Natural killer cell (primary cell): ENCODE measurements at regions not wholly inside any gene's neighbourhood (a gene's known extent, or its start where the extent isn't known, plus 50 kb on each side); places are given as distances from the start of the nearest gene placed in this dataset.

ENCODE experiments used
- ATAC-seq, 3 donors: fragments of 150-1000 bp in 2 of 3; fragments of 200-7000 bp in 1 of 3; cut with Tn5 transposase; 1 replicate in 1 of 3; 2 replicates in 2 of 3; pipeline ENCODE4 v1.10.0; 2021; ENCODE audit warnings: mild to moderate bottlenecking in 2 of 3, moderate library complexity in 2 of 3
- DNase-seq, 2 donors: peaks; one replicate each; pipeline versions ENCODE4 v3.0.0 to v3.0.0-alpha.2; 2013 to 2021; ENCODE audit warnings: mixed read lengths in 1 of 2
- H3K27ac ChIP-seq: one replicate; pipeline ENCODE4 v1.5.1; 2013; ENCODE audit warnings: mild to moderate bottlenecking, low read length
- H3K27me3 ChIP-seq: one replicate; pipeline ENCODE4 v1.6.1; 2013; ENCODE audit warnings: low read length; ENCODE audit not compliant: control insufficient read depth, insufficient read depth
- H3K36me3 ChIP-seq: one replicate; pipeline ENCODE4 v1.6.1; 2013; ENCODE audit warnings: low read length; ENCODE audit not compliant: control insufficient read depth, insufficient read depth
- H3K4me1 ChIP-seq: one replicate; pipeline ENCODE4 v1.6.1; 2013; ENCODE audit warnings: low read length; ENCODE audit not compliant: control insufficient read depth, insufficient read depth
- H3K4me3 ChIP-seq: one replicate; pipeline ENCODE4 v1.5.1; 2013; ENCODE audit warnings: low read length
- H3K9me3 ChIP-seq: one replicate; pipeline ENCODE4 v1.6.1; 2013; ENCODE audit warnings: low read length; ENCODE audit not compliant: control insufficient read depth, insufficient read depth
- H3K27ac Mint-ChIP-seq, 2 donors: one replicate each; pipeline ENCODE4 v1.8.0; 2022; ENCODE audit warnings: mild to moderate bottlenecking in 2 of 2, mixed read lengths in 2 of 2, moderate library complexity in 1 of 2
- H3K27me3 Mint-ChIP-seq, 2 donors: one replicate each; pipeline ENCODE4 v1.8.0; 2022; ENCODE audit warnings: low read depth in 2 of 2, mixed read lengths in 2 of 2
- H3K36me3 Mint-ChIP-seq: one replicate; pipeline ENCODE4 v1.8.0; 2022; ENCODE audit warnings: mixed read lengths
- H3K4me1 Mint-ChIP-seq, 2 donors: one replicate each; pipeline ENCODE4 v1.8.0; 2022; ENCODE audit warnings: mixed read lengths in 2 of 2
- H3K4me3 Mint-ChIP-seq: one replicate; pipeline ENCODE4 v1.8.0; 2022; ENCODE audit warnings: mild to moderate bottlenecking, moderate library complexity, mixed read lengths
- H3K9me3 Mint-ChIP-seq, 2 donors: one replicate each; pipeline ENCODE4 v1.8.0; 2022; ENCODE audit warnings: mixed read lengths in 2 of 2
- whole genome bisulfite sequencing: methylation state at CpG from one replicate; pipeline ENCODE4 v1.1.7; 2013; ENCODE audit warnings: missing lambda C conversion rate; ENCODE audit not compliant: insufficient coverage; 5-methylcytosine and 5-hydroxymethylcytosine counted together
- intact Hi-C: fragments of 100-400 bp; cut with micrococcal nuclease; formaldehyde crosslinking; loops from one replicate; pipeline ENCODE4 v1.14.2; 2022
- TF ChIP-seq, protein P1 (sequence below): fragments of 200-600 bp; IDR thresholded peaks from one replicate; pipeline ENCODE4 v1.8.0; 2022; ENCODE audit warnings: antibody characterized with exemption

- TF ChIP-seq, protein P1, sequence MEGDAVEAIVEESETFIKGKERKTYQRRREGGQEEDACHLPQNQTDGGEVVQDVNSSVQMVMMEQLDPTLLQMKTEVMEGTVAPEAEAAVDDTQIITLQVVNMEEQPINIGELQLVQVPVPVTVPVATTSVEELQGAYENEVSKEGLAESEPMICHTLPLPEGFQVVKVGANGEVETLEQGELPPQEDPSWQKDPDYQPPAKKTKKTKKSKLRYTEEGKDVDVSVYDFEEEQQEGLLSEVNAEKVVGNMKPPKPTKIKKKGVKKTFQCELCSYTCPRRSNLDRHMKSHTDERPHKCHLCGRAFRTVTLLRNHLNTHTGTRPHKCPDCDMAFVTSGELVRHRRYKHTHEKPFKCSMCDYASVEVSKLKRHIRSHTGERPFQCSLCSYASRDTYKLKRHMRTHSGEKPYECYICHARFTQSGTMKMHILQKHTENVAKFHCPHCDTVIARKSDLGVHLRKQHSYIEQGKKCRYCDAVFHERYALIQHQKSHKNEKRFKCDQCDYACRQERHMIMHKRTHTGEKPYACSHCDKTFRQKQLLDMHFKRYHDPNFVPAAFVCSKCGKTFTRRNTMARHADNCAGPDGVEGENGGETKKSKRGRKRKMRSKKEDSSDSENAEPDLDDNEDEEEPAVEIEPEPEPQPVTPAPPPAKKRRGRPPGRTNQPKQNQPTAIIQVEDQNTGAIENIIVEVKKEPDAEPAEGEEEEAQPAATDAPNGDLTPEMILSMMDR = no peak
- no CpG with 5 or more reads among the region's 2 CpGs for WGBS
- H3K9me3 Mint-ChIP-seq = peaks cover 16 to 36% of the 10 kb centered on the region in 2 donors
- no peaks in the 10 kb centered on the region for H3K4me1 Mint-ChIP-seq
- no peaks in the 10 kb centered on the region for H3K4me1 ChIP-seq
- H3K27me3 ChIP-seq = no peaks in the 10 kb centered on the region
- H3K27ac Mint-ChIP-seq = no peak overlapping the region
- DNase-seq = no peak
- H3K4me3 ChIP-seq = no peak overlapping the region
- H3K27me3 Mint-ChIP-seq = no peaks in the 10 kb centered on the region
- intact Hi-C loops = no loop called here
- H3K36me3 Mint-ChIP-seq = peaks cover 8% of the 10 kb centered on the region
- no peak overlapping the region for H3K27ac ChIP-seq
- peaks cover 7% of the 10 kb centered on the region for H3K9me3 ChIP-seq
- H3K36me3 ChIP-seq = no peaks in the 10 kb centered on the region
- no peak for ATAC-seq
- H3K4me3 Mint-ChIP-seq = no peak overlapping the region
Measured at GRCh38 chr6:81439417-81439816, 313.1 kb downstream of the TENT5A start.

DNA sequence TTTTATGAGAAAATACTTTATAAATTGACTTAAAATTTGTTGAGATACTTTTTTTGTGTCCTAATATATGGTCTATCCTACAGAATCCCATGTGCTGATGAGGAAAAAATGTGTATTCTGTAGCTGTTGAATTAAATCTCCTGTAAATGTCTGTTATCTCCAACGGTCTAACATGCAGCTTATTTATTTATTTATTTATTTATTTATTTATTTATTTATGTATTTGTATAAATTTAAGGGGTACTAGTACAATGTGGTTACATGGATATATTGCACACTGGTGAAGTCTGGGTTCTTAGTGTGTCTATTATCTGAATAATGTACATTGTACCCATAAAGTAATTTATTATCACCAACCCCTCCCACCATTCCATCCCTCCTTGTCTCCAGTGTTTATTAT, 315.5 kb downstream of the TENT5A start:
- Histone ChIP-seq H3K4me1 (no peaks in the 10 kb centered on the region), H3K27ac (no peak overlapping the region), H3K27me3 (no peaks in the 10 kb centered on the region), H3K36me3 (no peaks in the 10 kb centered on the region), H3K9me3 (peaks cover 2% of the 10 kb centered on the region), H3K4me3 (no peak overlapping the region)
- no peaks in the 10 kb centered on the region for H3K27me3 Mint-ChIP-seq
- intact Hi-C loops = no loop called here
- peaks cover 16 to 36% of the 10 kb centered on the region in 2 donors for H3K9me3 Mint-ChIP-seq
- H3K27ac Mint-ChIP-seq = no peak overlapping the region
- no peaks in the 10 kb centered on the region for H3K4me1 Mint-ChIP-seq
- H3K36me3 Mint-ChIP-seq = peaks cover 8% of the 10 kb centered on the region
- no peak overlapping the region for H3K4me3 Mint-ChIP-seq
- no peak for ATAC-seq
- no CpG with 5 or more reads among the region's 1 CpG for WGBS
- DNase-seq = no peak
- TF ChIP-seq, protein P1 = no peak

DNA sequence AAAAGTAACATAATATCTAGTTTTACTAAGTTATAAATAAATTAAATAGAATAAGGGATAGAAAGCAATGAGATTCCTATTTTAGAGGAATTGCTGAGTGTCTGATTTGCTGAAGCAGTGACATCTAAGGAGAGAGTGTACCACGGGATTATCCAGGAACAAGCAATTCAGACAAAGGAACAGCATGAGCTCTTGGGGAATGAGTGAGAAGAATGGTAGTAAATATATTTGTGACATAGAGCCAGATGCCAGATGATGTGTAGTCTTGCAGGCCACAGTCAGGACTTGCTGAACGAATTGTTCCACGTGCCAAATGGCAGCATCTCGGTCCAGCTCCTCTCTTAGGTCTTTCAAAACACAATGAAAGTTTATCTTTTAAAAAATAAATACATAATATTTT, 339.2 kb downstream of the TENT5A start:
- H3K4me3 ChIP-seq = no peak overlapping the region
- 79% methylated on average over 2 of the region's 4 CpGs for WGBS
- H3K4me1 ChIP-seq = no peaks in the 10 kb centered on the region
- TF ChIP-seq, protein P1 = no peak
- DNase-seq (no peak), ATAC-seq (no peak)
- Mint-ChIP-seq H3K27me3 (no peaks in the 10 kb centered on the region), H3K4me3 (no peak overlapping the region), H3K9me3 (peaks cover 7 to 8% of the 10 kb centered on the region in 2 donors), H3K27ac (no peak overlapping the region), H3K4me1 (no peaks in the 10 kb centered on the region), H3K36me3 (no peaks in the 10 kb centered on the region)
- no peaks in the 10 kb centered on the region for H3K36me3 ChIP-seq
- no peaks in the 10 kb centered on the region for H3K9me3 ChIP-seq
- H3K27ac ChIP-seq = no peak overlapping the region
- intact Hi-C loops = no loop called here
- no peaks in the 10 kb centered on the region for H3K27me3 ChIP-seq

- no peak overlapping the region for H3K27ac Mint-ChIP-seq
- Histone ChIP-seq H3K36me3 (no peaks in the 10 kb centered on the region), H3K9me3 (peaks cover 4% of the 10 kb centered on the region), H3K4me1 (no peaks in the 10 kb centered on the region), H3K27me3 (no peaks in the 10 kb centered on the region), H3K27ac (no peak overlapping the region), H3K4me3 (no peak overlapping the region)
- H3K9me3 Mint-ChIP-seq = peaks cover 5 to 6% of the 10 kb centered on the region in 2 donors
- no peaks in the 10 kb centered on the region for H3K36me3 Mint-ChIP-seq
- intact Hi-C loops = no loop called here
- no peaks in the 10 kb centered on the region for H3K4me1 Mint-ChIP-seq
- no peak for ATAC-seq
- no peak overlapping the region for H3K4me3 Mint-ChIP-seq
- WGBS = 94% methylated on average over 2 of the region's 3 CpGs
- DNase-seq = no peak
- H3K27me3 Mint-ChIP-seq = no peaks in the 10 kb centered on the region
- TF ChIP-seq, protein P1 = no peak
Measured at GRCh38 chr6:81401970-81402690, 350.4 kb downstream of the TENT5A start.
